HepG2 (cell line): ENCODE measurements at regions not wholly inside any gene's neighbourhood (a gene's known extent, or its start where the extent isn't known, plus 50 kb on each side); places are given as distances from the start of the nearest gene placed in this dataset.
A peak's percentile ranks its signal among the peaks of the same experiment; 100 is the strongest.

Experiments used
- ATF2 ChIP-seq: sonication (generic); formaldehyde crosslinking; IDR thresholded peaks from 2 replicates; pipeline ENCODE4 v1.4.0; 2020; ENCODE audit warnings: missing genetic modification reagents
- BORCS8-MEF2B ChIP-seq: sonication (generic); formaldehyde crosslinking; IDR thresholded peaks from 2 replicates; pipeline ENCODE4 v1.8.0; 2022; ENCODE audit warnings: mild to moderate bottlenecking, missing genetic modification reagents
- GPN1 ChIP-seq: sonication (generic); formaldehyde crosslinking; IDR thresholded peaks from 2 replicates; pipeline ENCODE4 v1.5.1; 2020; ENCODE audit warnings: missing genetic modification reagents, borderline replicate concordance
- GTF2F1 ChIP-seq: fragments of 150-350 bp; IDR thresholded peaks from 2 replicates; pipeline ENCODE4 v1.6.1; 2014; ENCODE audit warnings: low read length
- NBN ChIP-seq: fragments of 450-650 bp; conservative IDR thresholded peaks from 2 replicates; pipeline ENCODE4 v1.6.1; 2017
- SALL2 ChIP-seq: sonication (generic); formaldehyde crosslinking; IDR thresholded peaks from 2 replicates; pipeline ENCODE4 v1.8.1; 2023; ENCODE audit warnings: mild to moderate bottlenecking, missing genetic modification reagents, inconsistent platforms
- SRSF4 ChIP-seq: fragments of 200-400 bp; formaldehyde crosslinking; IDR thresholded peaks from one replicate; pipeline ENCODE4 v1.6.1; 2018; ENCODE audit warnings: mild to moderate bottlenecking, low read depth, low read length, moderate library complexity; ENCODE audit not compliant: poor library complexity, severe bottlenecking
- USF2 ChIP-seq, 2 experiments: sonication (generic) in 1 of 2; formaldehyde crosslinking in 1 of 2; IDR thresholded peaks; 2 replicates each; pipeline versions ENCODE4 v1.5.1 to v1.6.1; 2011 to 2020; ENCODE audit warnings: borderline replicate concordance in 1 of 2, low read depth in 1 of 2, low read length in 1 of 2, mild to moderate bottlenecking in 1 of 2, missing genetic modification reagents in 1 of 2, moderate library complexity in 1 of 2
- ZNF350 ChIP-seq: sonication (generic); formaldehyde crosslinking; IDR thresholded peaks from 2 replicates; pipeline ENCODE4 v1.4.0; 2020; ENCODE audit warnings: mild to moderate bottlenecking, low read depth, missing genetic modification reagents, borderline replicate concordance
- ZNF441 ChIP-seq: sonication (generic); formaldehyde crosslinking; IDR thresholded peaks from 2 replicates; pipeline ENCODE4 v1.7.0; 2021; ENCODE audit warnings: missing genetic modification reagents, borderline replicate concordance
- TF ChIP-seq, protein P1 (sequence below): sonication (generic); formaldehyde crosslinking; IDR thresholded peaks from 2 replicates; pipeline ENCODE4 v1.8.1; 2023; ENCODE audit warnings: mild to moderate bottlenecking, moderate library complexity, missing genetic modification reagents

GRCh38 chr3:187997490-187997889 lies 156.5 kb upstream of the LPP start (continued):
- TF ChIP-seq USF2 (IDR thresholded peaks at IDR 0.05; ENCODE audit: low read depth, low read length) = no peak
- TF ChIP-seq USF2 (CRISPR knock-in tag; IDR thresholded peaks at IDR 0.05; ENCODE audit: borderline replicate concordance) = 0 out of 2 replicates have a peak, but pooled peaks have one; percentile 16
- TF ChIP-seq GTF2F1 = no peak
- TF ChIP-seq, protein P1, sequence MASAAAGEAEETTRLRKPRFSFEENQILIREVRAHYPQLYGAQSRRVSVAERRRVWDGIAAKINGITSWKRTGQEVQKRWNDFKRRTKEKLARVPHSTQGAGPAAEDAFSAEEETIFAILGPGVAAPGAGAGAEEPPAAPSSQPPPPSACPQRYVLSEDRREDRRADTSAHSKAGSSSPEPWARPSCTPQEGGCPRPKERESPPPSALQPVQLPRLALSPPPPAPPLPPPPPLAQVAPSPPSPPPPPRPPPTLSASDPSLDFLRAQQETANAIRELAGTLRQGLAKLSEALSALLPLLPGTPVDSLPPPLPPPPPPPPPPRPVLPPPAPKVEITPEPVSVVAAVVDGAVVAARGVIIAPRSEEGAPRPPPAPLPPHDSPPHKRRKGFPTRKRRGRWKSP (CRISPR knock-in tag) = 0 out of 2 replicates have a peak, but pooled peaks have one; percentile 13
- TF ChIP-seq SALL2 (CRISPR knock-in tag) = no peak
- no peak for TF ChIP-seq NBN
- no peak for TF ChIP-seq ZNF441 (CRISPR knock-in tag)
- no peak for TF ChIP-seq GPN1 (CRISPR knock-in tag)
- no peak for TF ChIP-seq SRSF4
- no peak for TF ChIP-seq ATF2
- TF ChIP-seq ZNF350 = 0 out of 2 replicates have a peak, but pooled peaks have one; percentile 14
- no peak for TF ChIP-seq BORCS8-MEF2B (CRISPR knock-in tag)
